GM23248 (cell line): ENCODE measurements at regions not wholly inside any gene's neighbourhood (a gene's known extent, or its start where the extent isn't known, plus 50 kb on each side); places are given as distances from the start of the nearest gene placed in this dataset.

Source experiments
- EZH2 ChIP-seq: fragments of 200-600 bp; sonication (generic); IDR thresholded peaks from 2 replicates; pipeline ENCODE4 v1.6.1; 2018; ENCODE audit warnings: antibody characterized with exemption, mild to moderate bottlenecking; ENCODE audit not compliant: insufficient read depth, poor library complexity, severe bottlenecking
- EZH2phosphoT487 ChIP-seq: fragments of 200-600 bp; sonication (generic); IDR thresholded peaks from 2 replicates; pipeline ENCODE4 v1.6.1; 2018; ENCODE audit warnings: antibody characterized with exemption, moderate library complexity, mild to moderate bottlenecking, low read depth; ENCODE audit not compliant: insufficient read depth

- no peak for TF ChIP-seq EZH2
- TF ChIP-seq EZH2phosphoT487, result no peak
These were observed 1005.8 kb downstream of the PCDH18 start for GRCh38 chr4:136526517-136526916.
